IMR-90 (cell line): ENCODE measurements at regions not wholly inside any gene's neighbourhood (a gene's known extent, or its start where the extent isn't known, plus 50 kb on each side); places are given as distances from the start of the nearest gene placed in this dataset.
A peak's percentile ranks its signal among the peaks of the same experiment; 100 is the strongest.

Source experiments
- ATAC-seq: fragments of 200-7000 bp; cut with Tn5 transposase; 2 replicates; pipeline ENCODE4 v1.9.1; 2020; ENCODE audit warnings: low read depth, mild to moderate bottlenecking, moderate library complexity
- BruUV-seq: library from RNA; stranded (reverse); fragments of 400-500 nt; replicated peaks from 2 replicates; lab custom pipeline; 2021; lab: Mats Ljungman, UMichigan
- CTCF ChIA-PET: fragments of 300-600 bp; formaldehyde crosslinking; extraction: SDS; loops from one replicate; lab custom pipeline; 2021; ENCODE audit warnings: antibody characterized with exemption; lab: Yijun Ruan, JAX
- POLR2A ChIA-PET: fragments of 300-600 bp; sonication (Branson Sonifier 250); formaldehyde crosslinking; loops from one replicate; lab custom pipeline; 2022; ENCODE audit warnings: antibody characterized with exemption; ENCODE audit not compliant: unreplicated experiment; lab: Charles Lee
- DNase-seq: peaks from one replicate; pipeline ENCODE4 v3.0.0; 2013
- H2AFZ ChIP-seq: replicated peaks from 2 replicates; pipeline ENCODE3; 2013; ENCODE audit warnings: low read length, mild to moderate bottlenecking; ENCODE audit not compliant: poor library complexity
- H2AK5ac ChIP-seq: 2 replicates; pipeline ENCODE4 v1.6.1; 2013; ENCODE audit warnings: low read depth, low read length, inconsistent platforms
- H2AK9ac ChIP-seq: replicated peaks from 2 replicates; pipeline ENCODE3; 2013; ENCODE audit warnings: mild to moderate bottlenecking, low read depth, low read length, moderate library complexity; ENCODE audit not compliant: poor library complexity
- H2BK120ac ChIP-seq: 2 replicates; pipeline ENCODE4 v1.6.1; 2013; ENCODE audit warnings: low read depth, low read length, inconsistent platforms
- H2BK15ac ChIP-seq: 3 replicates; pipeline ENCODE4 v1.6.1; 2013; ENCODE audit warnings: low read depth, low read length, inconsistent platforms
- H2BK20ac ChIP-seq: 2 replicates; pipeline ENCODE4 v1.6.1; 2013; ENCODE audit warnings: low read depth, mild to moderate bottlenecking, inconsistent platforms, low read length, moderate library complexity
- H2BK5ac ChIP-seq: 2 replicates; pipeline ENCODE4 v1.6.1; 2013; ENCODE audit warnings: mild to moderate bottlenecking, low read depth, low read length, inconsistent platforms; ENCODE audit not compliant: poor library complexity, severe bottlenecking
- H3K14ac ChIP-seq: replicated peaks from 2 replicates; pipeline ENCODE4 v1.6.1; 2013; ENCODE audit warnings: low read depth, low read length, inconsistent platforms
- H3K18ac ChIP-seq: 2 replicates; pipeline ENCODE4 v1.6.1; 2013; ENCODE audit warnings: low read depth, low read length, control low read depth
- H3K23ac ChIP-seq: 2 replicates; pipeline ENCODE4 v1.6.1; 2013; ENCODE audit warnings: low read depth, low read length, inconsistent platforms
- H3K27ac ChIP-seq: 2 replicates; pipeline ENCODE4 v1.5.1; 2013; ENCODE audit warnings: mild to moderate bottlenecking, control low read depth, low read length; ENCODE audit not compliant: insufficient read depth
- H3K27me3 ChIP-seq: 2 replicates; pipeline ENCODE4 v1.6.1; 2013; ENCODE audit warnings: low read length; ENCODE audit not compliant: control insufficient read depth, insufficient read depth
- H3K36me3 ChIP-seq: 2 replicates; pipeline ENCODE4 v1.6.1; 2013; ENCODE audit warnings: low read length, mixed read lengths; ENCODE audit not compliant: control insufficient read depth, insufficient read depth
- H3K4ac ChIP-seq: 2 replicates; pipeline ENCODE4 v1.6.1; 2013; ENCODE audit warnings: low read depth, low read length, inconsistent platforms
- H3K4me1 ChIP-seq: 2 replicates; pipeline ENCODE4 v1.6.1; 2013; ENCODE audit warnings: low read length, mixed read lengths; ENCODE audit not compliant: control insufficient read depth, insufficient read depth
- H3K4me2 ChIP-seq: 2 replicates; pipeline ENCODE4 v1.6.1; 2013; ENCODE audit warnings: low read depth, mild to moderate bottlenecking, control low read depth, low read length, moderate library complexity
- H3K4me3 ChIP-seq: 2 replicates; pipeline ENCODE4 v1.5.1; 2013; ENCODE audit warnings: low read depth, mild to moderate bottlenecking, control low read depth, low read length, moderate library complexity; ENCODE audit not compliant: insufficient read depth
- H3K56ac ChIP-seq: 2 replicates; pipeline ENCODE4 v1.6.1; 2013; ENCODE audit warnings: low read length, inconsistent platforms; ENCODE audit not compliant: insufficient read depth; ENCODE audit errors: extremely low read depth
- H3K79me1 ChIP-seq, 2 experiments: 2 replicates each; pipeline ENCODE4 v1.6.1; 2013; ENCODE audit warnings: low read length in 2 of 2, inconsistent platforms in 1 of 2, low read depth in 1 of 2
- H3K9ac ChIP-seq: 2 replicates; pipeline ENCODE4 v1.6.1; 2013; ENCODE audit warnings: low read depth, low read length, control low read depth
- H3K9me1 ChIP-seq: 2 replicates; pipeline ENCODE4 v1.6.1; 2013; ENCODE audit warnings: low read length, inconsistent platforms; ENCODE audit not compliant: insufficient read depth
- H3K9me3 ChIP-seq: 2 replicates; pipeline ENCODE4 v1.6.1; 2013; ENCODE audit warnings: low read length; ENCODE audit not compliant: control insufficient read depth, insufficient read depth
- H4K20me1 ChIP-seq: 2 replicates; pipeline ENCODE4 v1.6.1; 2013; ENCODE audit warnings: low read length, inconsistent platforms; ENCODE audit not compliant: insufficient read depth
- H4K5ac ChIP-seq: 2 replicates; pipeline ENCODE4 v1.6.1; 2013; ENCODE audit warnings: mild to moderate bottlenecking, low read depth, low read length, control low read depth
- H4K8ac ChIP-seq, 2 experiments: 2 replicates each; pipeline ENCODE4 v1.6.1; 2013; ENCODE audit warnings: low read depth in 2 of 2, low read length in 2 of 2, control low read depth in 1 of 2, inconsistent platforms in 1 of 2
- H4K91ac ChIP-seq: 2 replicates; pipeline ENCODE4 v1.6.1; 2013; ENCODE audit warnings: low read depth, low read length, inconsistent platforms; ENCODE audit not compliant: insufficient read depth
- MAFK ChIP-seq: IDR thresholded peaks from 2 replicates; pipeline ENCODE4 v1.6.1; 2012; ENCODE audit warnings: low read depth, low read length, improper control_type of control experiment
- RAD21 ChIP-seq: IDR thresholded peaks from 2 replicates; pipeline ENCODE4 v1.6.1; 2012; ENCODE audit warnings: low read length, improper control_type of control experiment
- WGBS, 2 experiments: methylation state at CpG; one replicate each; pipeline versions ENCODE4 v1.1.5 to v1.1.7; 2013; ENCODE audit warnings: missing lambda C conversion rate in 2 of 2; ENCODE audit not compliant: insufficient read length in 1 of 2; ENCODE audit errors: extremely low coverage in 2 of 2; 5-methylcytosine and 5-hydroxymethylcytosine counted together
- dilution Hi-C: fragments of 300-500 bp; cut with HindIII; formaldehyde crosslinking; loops from one replicate; pipeline ENCODE4 v1.14.3; 2018; ENCODE audit warnings: low sequenced_read_pairs; ENCODE audit not compliant: unreplicated experiment
- in situ Hi-C: fragments of 300-500 bp; cut with MboI; formaldehyde crosslinking; loops from 3 replicates; pipeline ENCODE4 v1.14.3; 2019; ENCODE audit warnings: low sequenced_read_pairs, inconsistent platforms, mixed read lengths
- intact Hi-C: fragments of 100-400 bp; cut with micrococcal nuclease; formaldehyde crosslinking; loops from 2 replicates; pipeline ENCODE4 v1.10.0; 2022

GRCh38 chr6:145077382-145077781 is 657.9 kb downstream of the EPM2A start:
- dilution Hi-C loops, result no loop called here
- Histone ChIP-seq H3K4me2 (no peak overlapping the region), H3K27ac (no peak overlapping the region), H2BK20ac (no peak overlapping the region), H3K9me3 (no peaks in the 10 kb centered on the region), H2BK5ac (no peak overlapping the region), H2AFZ (no peak overlapping the region), H3K4ac (no peak overlapping the region), H2AK5ac (no peak overlapping the region), H3K23ac (no peak overlapping the region), H4K5ac (no peak overlapping the region), H4K91ac (no peak overlapping the region), H3K27me3 (no peaks in the 10 kb centered on the region), H4K8ac (no peak overlapping the region), H3K4me3 (no peak overlapping the region), H3K9ac (no peak overlapping the region), H3K56ac (no peak overlapping the region), H3K4me1 (no peaks in the 10 kb centered on the region; the same call in 1 of the 2 replicates), H2AK9ac (no peak overlapping the region), H3K36me3 (no peaks in the 10 kb centered on the region), H2BK15ac (no peak overlapping the region), H4K20me1 (no peaks in the 10 kb centered on the region), H3K14ac (no peak overlapping the region), H3K18ac (no peak overlapping the region), H2BK120ac (no peak overlapping the region), H3K79me1 (no peaks in the 10 kb centered on the region), H3K9me1 (no peaks in the 10 kb centered on the region)
- intact Hi-C loops, result no loop called here
- ATAC-seq (no peak), DNase-seq (no peak)
- ChIA-PET CTCF (no interaction called here), POLR2A (no interaction called here)
- TF ChIP-seq MAFK (peak; percentile 41; the same call in 1 of the 2 replicates), RAD21 (no peak)
- in situ Hi-C loops, result no loop called here
- no CpG with 5 or more reads among the region's 1 CpG for WGBS, 2 experiments
- BruUV-seq, result no TSS peak
